Epithelial cell of proximal tubule (primary cell): ENCODE measurements at regions not wholly inside any gene's neighbourhood (a gene's known extent, or its start where the extent isn't known, plus 50 kb on each side); places are given as distances from the start of the nearest gene placed in this dataset.
A peak's percentile ranks its signal among the peaks of the same experiment; 100 is the strongest.
"Not testable (repeated sequence)": the region's sequence is repeated elsewhere in the genome, so short reads cannot be mapped to it uniquely, and the experiment has no call there.

ENCODE experiments used
- DNase-seq: peaks from one replicate; pipeline ENCODE4 v3.0.0-alpha.2; 2011; ENCODE audit warnings: low read depth
- H3K4me3 ChIP-seq: 2 replicates; pipeline ENCODE4 v1.5.1; 2011; ENCODE audit warnings: low read depth, mild to moderate bottlenecking, low read length
- TF ChIP-seq, protein P1 (sequence below): conservative IDR thresholded peaks from 2 replicates; pipeline ENCODE4 v1.5.1; 2012; ENCODE audit warnings: low read depth, mild to moderate bottlenecking, low read length

DNA sequence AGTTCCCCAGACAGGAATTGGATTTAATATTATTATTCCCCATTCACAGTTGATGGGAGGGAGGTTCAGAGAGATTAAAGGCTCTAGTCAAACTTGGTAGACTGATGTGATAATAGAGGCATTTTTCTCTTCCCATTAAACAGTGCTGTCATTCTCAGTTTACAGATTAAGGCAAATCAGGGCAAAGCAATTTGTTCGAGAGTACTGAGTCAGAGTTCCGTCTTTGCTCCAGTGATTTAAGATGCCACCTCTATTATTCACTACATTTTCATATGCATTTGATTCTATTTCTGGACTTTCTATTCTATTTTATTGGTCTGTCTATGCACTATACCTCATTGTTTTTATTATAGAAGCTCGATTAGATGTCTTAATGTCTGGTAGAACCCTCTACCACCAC lies 201.0 kb upstream of the RAI14 start:
- no peak for DNase-seq
- TF ChIP-seq, protein P1, sequence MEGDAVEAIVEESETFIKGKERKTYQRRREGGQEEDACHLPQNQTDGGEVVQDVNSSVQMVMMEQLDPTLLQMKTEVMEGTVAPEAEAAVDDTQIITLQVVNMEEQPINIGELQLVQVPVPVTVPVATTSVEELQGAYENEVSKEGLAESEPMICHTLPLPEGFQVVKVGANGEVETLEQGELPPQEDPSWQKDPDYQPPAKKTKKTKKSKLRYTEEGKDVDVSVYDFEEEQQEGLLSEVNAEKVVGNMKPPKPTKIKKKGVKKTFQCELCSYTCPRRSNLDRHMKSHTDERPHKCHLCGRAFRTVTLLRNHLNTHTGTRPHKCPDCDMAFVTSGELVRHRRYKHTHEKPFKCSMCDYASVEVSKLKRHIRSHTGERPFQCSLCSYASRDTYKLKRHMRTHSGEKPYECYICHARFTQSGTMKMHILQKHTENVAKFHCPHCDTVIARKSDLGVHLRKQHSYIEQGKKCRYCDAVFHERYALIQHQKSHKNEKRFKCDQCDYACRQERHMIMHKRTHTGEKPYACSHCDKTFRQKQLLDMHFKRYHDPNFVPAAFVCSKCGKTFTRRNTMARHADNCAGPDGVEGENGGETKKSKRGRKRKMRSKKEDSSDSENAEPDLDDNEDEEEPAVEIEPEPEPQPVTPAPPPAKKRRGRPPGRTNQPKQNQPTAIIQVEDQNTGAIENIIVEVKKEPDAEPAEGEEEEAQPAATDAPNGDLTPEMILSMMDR = no peak

DNA sequence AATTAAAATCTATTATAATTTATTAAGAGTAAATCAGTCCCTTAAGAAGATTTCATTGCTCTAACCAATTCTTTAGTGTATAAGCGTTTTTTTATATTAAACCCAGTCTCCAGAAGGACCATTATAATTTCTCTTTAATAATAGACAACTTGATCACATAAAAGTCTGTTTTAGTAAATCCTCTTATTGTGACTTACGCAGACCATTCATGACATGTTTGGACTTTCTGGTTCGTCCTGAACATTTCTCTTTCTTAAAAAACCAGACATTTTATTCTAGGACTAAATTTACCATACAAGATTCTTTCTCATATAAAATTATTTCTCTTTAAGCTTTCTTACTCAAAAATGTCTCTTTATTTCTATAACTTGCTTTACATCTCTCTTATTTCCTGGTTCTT lies 196.2 kb upstream of the RAI14 start:
- H3K4me3 ChIP-seq = no peak overlapping the region
- no peak for DNase-seq
- TF ChIP-seq, protein P1 = no peak

More for the DNA sequence above, 201.0 kb upstream of the RAI14 start:
- no peak overlapping the region for H3K4me3 ChIP-seq

DNA sequence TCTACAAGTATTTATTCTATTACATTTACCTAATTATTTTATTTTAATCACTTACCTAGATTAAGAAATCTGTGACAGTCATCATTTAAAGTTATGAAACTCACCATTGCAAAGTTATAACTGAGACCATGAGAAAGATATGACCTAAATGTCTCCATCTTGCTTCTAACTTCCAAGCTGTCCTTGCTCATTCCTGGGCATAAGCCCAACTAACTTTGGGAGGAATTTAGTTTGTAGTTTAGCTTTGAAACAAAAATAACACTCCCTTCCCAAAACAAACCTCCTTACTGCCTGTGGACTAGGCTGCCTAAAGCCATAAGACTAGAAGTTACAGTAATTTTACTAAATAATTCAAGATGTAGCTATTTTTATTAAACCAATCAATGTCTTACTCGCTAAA lies 195.6 kb upstream of the RAI14 start:
- TF ChIP-seq, protein P1 = no peak
- H3K4me3 ChIP-seq = no peak overlapping the region
- DNase-seq = no peak

DNA sequence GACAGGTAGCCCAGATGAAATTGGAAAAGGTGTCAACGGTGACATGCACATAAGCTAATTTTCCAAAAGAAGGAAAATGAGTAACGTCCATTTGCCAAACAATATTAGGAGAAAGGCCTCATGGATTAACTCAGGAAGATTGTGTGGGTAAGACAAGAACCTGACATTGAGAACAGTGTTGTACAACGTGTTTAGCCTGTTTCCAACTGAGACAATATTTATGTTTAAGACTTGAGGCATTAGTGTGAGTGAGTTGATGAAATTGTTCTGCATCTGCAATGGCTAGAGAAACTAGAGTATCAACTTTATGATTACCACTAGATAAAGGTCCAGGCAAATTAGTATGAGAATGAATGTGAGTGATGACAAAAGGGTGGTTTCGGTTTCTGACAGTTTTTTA lies 191.3 kb upstream of the RAI14 start:
- TF ChIP-seq, protein P1 = no peak
- H3K4me3 ChIP-seq = no peak overlapping the region
- no peak for DNase-seq

GRCh38 chr5:34465301-34465700 lies 190.8 kb upstream of the RAI14 start:
- TF ChIP-seq, protein P1 = peak; percentile 33
- H3K4me3 ChIP-seq = not testable (repeated sequence)

DNA sequence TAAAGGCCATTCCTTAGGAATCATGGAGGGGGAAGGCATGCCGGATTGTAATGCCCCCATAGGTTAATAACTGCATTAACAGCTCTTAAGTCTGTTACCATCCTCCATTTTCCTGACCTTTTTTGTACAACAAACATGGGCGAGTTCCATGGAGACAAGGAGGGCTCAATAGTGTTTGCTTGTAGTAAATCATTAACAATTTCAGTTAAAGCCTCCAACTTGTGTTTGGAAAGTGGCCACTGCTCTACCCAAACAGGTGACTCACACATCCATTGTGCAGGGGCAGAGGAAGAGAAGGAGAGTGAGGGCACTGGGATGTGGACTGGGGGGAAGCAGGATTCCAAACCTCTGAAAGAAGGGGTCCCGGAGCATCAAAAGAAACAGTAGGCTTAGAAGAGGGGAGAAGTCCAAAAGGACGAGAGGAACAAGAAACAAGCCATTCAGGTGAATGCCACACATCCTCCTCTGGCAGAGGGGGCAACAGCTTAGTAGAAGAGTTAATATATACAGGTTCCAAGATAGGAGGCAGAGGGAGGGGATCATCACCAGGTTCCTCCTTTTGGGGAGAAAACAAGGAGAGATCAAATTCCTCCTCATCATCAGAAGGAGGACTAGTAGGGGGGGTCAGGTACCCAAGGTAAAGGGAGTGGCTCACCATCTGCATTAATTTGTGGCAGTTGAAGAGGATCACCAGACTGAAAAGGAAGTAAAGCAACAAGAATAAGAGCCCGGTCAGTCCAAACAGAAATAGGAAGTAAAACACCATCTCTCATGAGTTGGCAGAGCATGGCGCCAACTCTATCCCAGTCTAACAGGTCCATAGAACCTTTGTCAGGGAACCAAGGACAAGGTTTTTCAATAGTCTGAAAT lies 189.4 kb upstream of the RAI14 start:
- not testable (repeated sequence) for H3K4me3 ChIP-seq, DNase-seq

More at GRCh38 chr5:34465301-34465700, 190.8 kb upstream of the RAI14 start:
- DNase-seq = not testable (repeated sequence)

DNA sequence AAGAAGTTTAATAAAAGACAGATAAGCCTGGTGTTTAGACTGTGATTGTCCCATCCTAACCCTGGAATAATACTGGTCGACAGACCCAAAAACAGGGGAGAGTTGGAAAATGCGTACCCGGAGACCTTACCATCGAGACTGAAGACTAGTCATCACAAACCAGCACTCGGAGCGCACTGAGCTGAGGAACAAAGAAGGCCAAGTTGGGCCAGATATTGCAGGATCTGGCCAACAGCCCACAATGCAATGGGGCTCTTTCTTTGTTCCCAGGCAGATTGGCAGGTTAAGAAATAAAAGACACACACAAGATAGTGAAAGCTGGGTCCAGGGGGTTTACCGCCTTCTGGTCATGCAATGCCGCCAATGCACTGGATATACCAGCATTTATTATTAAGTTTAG lies 188.7 kb upstream of the RAI14 start:
- TF ChIP-seq, protein P1 = no peak
- H3K4me3 ChIP-seq = no peak overlapping the region
- DNase-seq = no peak

DNA sequence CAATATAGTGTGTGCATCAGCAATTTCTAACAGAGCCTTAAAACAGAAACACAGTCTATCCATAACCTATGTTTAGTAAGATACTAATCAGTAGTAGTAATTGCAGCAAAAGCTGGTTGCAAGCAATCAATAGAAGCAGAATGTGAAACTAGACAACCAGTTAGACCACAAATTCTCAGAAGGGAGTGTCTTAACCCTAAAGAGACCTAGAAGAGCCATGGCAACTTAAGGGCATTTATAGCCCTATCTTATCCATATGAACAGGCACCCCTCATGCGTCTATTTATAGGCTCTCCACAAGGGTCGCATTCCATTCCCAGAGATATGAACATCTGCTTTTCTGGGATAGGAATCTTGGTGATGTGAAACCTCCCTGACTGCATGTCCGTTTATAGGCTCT lies 188.1 kb upstream of the RAI14 start:
- not testable (repeated sequence) for H3K4me3 ChIP-seq, DNase-seq
